ENCODE measurements at regions not wholly inside any gene's neighbourhood (a gene's known extent, or its start where the extent isn't known, plus 50 kb on each side); places are given as distances from the start of the nearest gene placed in this dataset.

GRCh38 chr19:33906578-33907335 is 110.1 kb downstream of the KCTD15 start:
- peak overlapping the region; percentile 53 for H3K4me3 ChIP-seq (ENCODE audit: insufficient read length, low read depth)
- H3K9me3 ChIP-seq (ENCODE audit: insufficient read depth, low read length) = peaks cover 9% of the 10 kb centered on the region; the same call in 1 of the 2 replicates
- no peak for DNase-seq (ENCODE audit: low read depth, low spot score)
- TF ChIP-seq SUZ12 (IDR thresholded peaks at IDR 0.05; ENCODE audit: extremely low read depth, insufficient read depth, insufficient read length) (no peak), ZNF274 (IDR thresholded peaks at IDR 0.05; ENCODE audit: low read depth, low read length) (no peak), YY1 (IDR thresholded peaks at IDR 0.05; ENCODE audit: insufficient read depth, insufficient read length) (no peak)
- H3K4me1 ChIP-seq (ENCODE audit: insufficient read depth, insufficient read length) = peaks cover 3% of the 10 kb centered on the region
- peak overlapping the region; percentile 77 for H3K9ac ChIP-seq (ENCODE audit: insufficient read length, low read depth)
- no peaks in the 10 kb centered on the region for H3K27me3 ChIP-seq (ENCODE audit: insufficient read depth, insufficient read length)
- H3K36me3 ChIP-seq (ENCODE audit: insufficient read depth, insufficient read length, low read length) = no peaks in the 10 kb centered on the region

- TF ChIP-seq SUZ12 (IDR thresholded peaks at IDR 0.05; ENCODE audit: extremely low read depth, insufficient read depth, insufficient read length) = no peak
- no peak for TF ChIP-seq ZNF274 (IDR thresholded peaks at IDR 0.05; ENCODE audit: low read depth, low read length)
- no peak for TF ChIP-seq YY1 (IDR thresholded peaks at IDR 0.05; ENCODE audit: insufficient read depth, insufficient read length)
- peaks cover 3% of the 10 kb centered on the region for H3K4me1 ChIP-seq (ENCODE audit: insufficient read depth, insufficient read length)
- H3K27me3 ChIP-seq (ENCODE audit: insufficient read depth, insufficient read length) = no peaks in the 10 kb centered on the region
- no peaks in the 10 kb centered on the region for H3K36me3 ChIP-seq (ENCODE audit: insufficient read depth, insufficient read length, low read length)
- DNase-seq (ENCODE audit: low read depth, low spot score) = no peak
- H3K9ac ChIP-seq (ENCODE audit: insufficient read length, low read depth) = no peak overlapping the region
- peaks cover 9% of the 10 kb centered on the region; the same call in 1 of the 2 replicates for H3K9me3 ChIP-seq (ENCODE audit: insufficient read depth, low read length)
- no peak overlapping the region for H3K4me3 ChIP-seq (ENCODE audit: insufficient read length, low read depth)
Observed at GRCh38 chr19:33910922-33911321, 114.3 kb downstream of the KCTD15 start.

GRCh38 chr19:33914599-33914998 is 117.9 kb downstream of the KCTD15 start:
- H3K9ac ChIP-seq (ENCODE audit: insufficient read length, low read depth) = no peak overlapping the region
- H3K4me3 ChIP-seq (ENCODE audit: insufficient read length, low read depth) = no peak overlapping the region
- no peaks in the 10 kb centered on the region for H3K9me3 ChIP-seq (ENCODE audit: insufficient read depth, low read length)
- H3K27me3 ChIP-seq (ENCODE audit: insufficient read depth, insufficient read length) = no peaks in the 10 kb centered on the region
- H3K4me1 ChIP-seq (ENCODE audit: insufficient read depth, insufficient read length) = no peaks in the 10 kb centered on the region
- H3K36me3 ChIP-seq (ENCODE audit: insufficient read depth, insufficient read length, low read length) = no peaks in the 10 kb centered on the region
- no peak for DNase-seq (ENCODE audit: low read depth, low spot score)
- TF ChIP-seq SUZ12 (IDR thresholded peaks at IDR 0.05; ENCODE audit: extremely low read depth, insufficient read depth, insufficient read length) (no peak), YY1 (IDR thresholded peaks at IDR 0.05; ENCODE audit: insufficient read depth, insufficient read length) (no peak), ZNF274 (IDR thresholded peaks at IDR 0.05; ENCODE audit: low read depth, low read length) (no peak)

GRCh38 chr19:33916792-33917191 is 120.1 kb downstream of the KCTD15 start:
- no peaks in the 10 kb centered on the region for H3K9me3 ChIP-seq (ENCODE audit: insufficient read depth, low read length)
- DNase-seq (ENCODE audit: low read depth, low spot score) = no peak
- no peak overlapping the region for H3K4me3 ChIP-seq (ENCODE audit: insufficient read length, low read depth)
- TF ChIP-seq YY1 (IDR thresholded peaks at IDR 0.05; ENCODE audit: insufficient read depth, insufficient read length) = no peak
- TF ChIP-seq ZNF274 (IDR thresholded peaks at IDR 0.05; ENCODE audit: low read depth, low read length) = no peak
- H3K36me3 ChIP-seq (ENCODE audit: insufficient read depth, insufficient read length, low read length) = no peaks in the 10 kb centered on the region
- no peak overlapping the region for H3K9ac ChIP-seq (ENCODE audit: insufficient read length, low read depth)
- H3K27me3 ChIP-seq (ENCODE audit: insufficient read depth, insufficient read length) = no peaks in the 10 kb centered on the region
- no peaks in the 10 kb centered on the region for H3K4me1 ChIP-seq (ENCODE audit: insufficient read depth, insufficient read length)

- DNase-seq (ENCODE audit: low read depth, low spot score) = no peak
- TF ChIP-seq YY1 (IDR thresholded peaks at IDR 0.05; ENCODE audit: insufficient read depth, insufficient read length) = no peak
- no peak for TF ChIP-seq ZNF274 (IDR thresholded peaks at IDR 0.05; ENCODE audit: low read depth, low read length)
- no peak for TF ChIP-seq SUZ12 (IDR thresholded peaks at IDR 0.05; ENCODE audit: extremely low read depth, insufficient read depth, insufficient read length)
- Histone ChIP-seq H3K4me3 (ENCODE audit: insufficient read length, low read depth) (no peak overlapping the region), H3K4me1 (ENCODE audit: insufficient read depth, insufficient read length) (no peaks in the 10 kb centered on the region), H3K9me3 (ENCODE audit: insufficient read depth, low read length) (no peaks in the 10 kb centered on the region), H3K36me3 (ENCODE audit: insufficient read depth, insufficient read length, low read length) (no peaks in the 10 kb centered on the region), H3K27me3 (ENCODE audit: insufficient read depth, insufficient read length) (no peaks in the 10 kb centered on the region), H3K9ac (ENCODE audit: insufficient read length, low read depth) (no peak overlapping the region)
Observed at GRCh38 chr19:33919291-33919690, 122.6 kb downstream of the KCTD15 start.

- TF ChIP-seq ZNF274 (IDR thresholded peaks at IDR 0.05; ENCODE audit: low read depth, low read length) (no peak), SUZ12 (IDR thresholded peaks at IDR 0.05; ENCODE audit: extremely low read depth, insufficient read depth, insufficient read length) (no peak), YY1 (IDR thresholded peaks at IDR 0.05; ENCODE audit: insufficient read depth, insufficient read length) (no peak)
- no peaks in the 10 kb centered on the region for H3K9me3 ChIP-seq (ENCODE audit: insufficient read depth, low read length)
- no peak overlapping the region for H3K9ac ChIP-seq (ENCODE audit: insufficient read length, low read depth)
- H3K36me3 ChIP-seq (ENCODE audit: insufficient read depth, insufficient read length, low read length) = no peaks in the 10 kb centered on the region
- H3K4me3 ChIP-seq (ENCODE audit: insufficient read length, low read depth) = no peak overlapping the region
- H3K27me3 ChIP-seq (ENCODE audit: insufficient read depth, insufficient read length) = no peaks in the 10 kb centered on the region
- DNase-seq (ENCODE audit: low read depth, low spot score) = no peak
- H3K4me1 ChIP-seq (ENCODE audit: insufficient read depth, insufficient read length) = no peaks in the 10 kb centered on the region
Observed at GRCh38 chr19:33921165-33921564, 124.5 kb downstream of the KCTD15 start.

GRCh38 chr19:33926306-33926705 is 129.6 kb downstream of the KCTD15 start:
- Histone ChIP-seq H3K36me3 (ENCODE audit: insufficient read depth, insufficient read length, low read length) (no peaks in the 10 kb centered on the region), H3K27me3 (ENCODE audit: insufficient read depth, insufficient read length) (no peaks in the 10 kb centered on the region), H3K4me3 (ENCODE audit: insufficient read length, low read depth) (no peak overlapping the region), H3K9ac (ENCODE audit: insufficient read length, low read depth) (no peak overlapping the region), H3K9me3 (ENCODE audit: insufficient read depth, low read length) (no peaks in the 10 kb centered on the region), H3K4me1 (ENCODE audit: insufficient read depth, insufficient read length) (peaks cover 5% of the 10 kb centered on the region)
- no peak for DNase-seq (ENCODE audit: low read depth, low spot score)
- TF ChIP-seq SUZ12 (IDR thresholded peaks at IDR 0.05; ENCODE audit: extremely low read depth, insufficient read depth, insufficient read length) (no peak), YY1 (IDR thresholded peaks at IDR 0.05; ENCODE audit: insufficient read depth, insufficient read length) (no peak), ZNF274 (IDR thresholded peaks at IDR 0.05; ENCODE audit: low read depth, low read length) (no peak)
